GM13977 (cell line): ENCODE measurements at regions not wholly inside any gene's neighbourhood (a gene's known extent, or its start where the extent isn't known, plus 50 kb on each side); places are given as distances from the start of the nearest gene placed in this dataset.

ENCODE experiments used
- DNase-seq: peaks from one replicate; pipeline ENCODE4 v3.0.0; 2012; ENCODE audit warnings: low spot score
- in situ Hi-C: fragments of 300-500 bp; cut with MboI; formaldehyde crosslinking; loops from one replicate; pipeline ENCODE4 v1.12.0; 2022; ENCODE audit warnings: low sequenced_read_pairs, low pct_unique_long_range_greater_than_20kb, mixed read lengths, inconsistent platforms; ENCODE audit not compliant: unreplicated experiment
- TF ChIP-seq, protein P1 (sequence below): IDR thresholded peaks from 2 replicates; pipeline ENCODE4 v1.5.1; 2012; ENCODE audit warnings: mild to moderate bottlenecking, control low read depth; ENCODE audit not compliant: insufficient read depth; ENCODE audit errors: extremely low read depth, missing control alignments

DNA sequence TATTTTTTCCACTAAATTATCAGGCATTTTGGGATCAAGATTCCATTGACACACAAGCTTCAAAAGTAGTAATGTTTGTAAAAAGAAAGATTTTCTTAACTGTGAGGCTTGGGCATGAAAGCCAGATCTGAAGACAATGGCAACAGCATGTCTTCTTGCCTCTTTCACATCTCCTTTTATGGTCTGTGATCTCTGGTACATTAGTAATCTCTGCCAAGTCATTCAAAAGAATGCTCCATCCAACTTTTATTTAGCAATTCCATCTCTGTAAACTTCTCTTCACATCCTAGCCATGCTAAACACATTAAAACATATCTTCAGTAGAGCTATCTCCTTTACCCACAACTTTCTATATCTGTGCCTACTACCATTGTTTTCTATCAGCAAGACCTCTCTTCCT, 465.4 kb downstream of the FAT4 start:
- no peak for DNase-seq
- TF ChIP-seq, protein P1, sequence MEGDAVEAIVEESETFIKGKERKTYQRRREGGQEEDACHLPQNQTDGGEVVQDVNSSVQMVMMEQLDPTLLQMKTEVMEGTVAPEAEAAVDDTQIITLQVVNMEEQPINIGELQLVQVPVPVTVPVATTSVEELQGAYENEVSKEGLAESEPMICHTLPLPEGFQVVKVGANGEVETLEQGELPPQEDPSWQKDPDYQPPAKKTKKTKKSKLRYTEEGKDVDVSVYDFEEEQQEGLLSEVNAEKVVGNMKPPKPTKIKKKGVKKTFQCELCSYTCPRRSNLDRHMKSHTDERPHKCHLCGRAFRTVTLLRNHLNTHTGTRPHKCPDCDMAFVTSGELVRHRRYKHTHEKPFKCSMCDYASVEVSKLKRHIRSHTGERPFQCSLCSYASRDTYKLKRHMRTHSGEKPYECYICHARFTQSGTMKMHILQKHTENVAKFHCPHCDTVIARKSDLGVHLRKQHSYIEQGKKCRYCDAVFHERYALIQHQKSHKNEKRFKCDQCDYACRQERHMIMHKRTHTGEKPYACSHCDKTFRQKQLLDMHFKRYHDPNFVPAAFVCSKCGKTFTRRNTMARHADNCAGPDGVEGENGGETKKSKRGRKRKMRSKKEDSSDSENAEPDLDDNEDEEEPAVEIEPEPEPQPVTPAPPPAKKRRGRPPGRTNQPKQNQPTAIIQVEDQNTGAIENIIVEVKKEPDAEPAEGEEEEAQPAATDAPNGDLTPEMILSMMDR = no peak
- in situ Hi-C loops = no loop called here

DNA sequence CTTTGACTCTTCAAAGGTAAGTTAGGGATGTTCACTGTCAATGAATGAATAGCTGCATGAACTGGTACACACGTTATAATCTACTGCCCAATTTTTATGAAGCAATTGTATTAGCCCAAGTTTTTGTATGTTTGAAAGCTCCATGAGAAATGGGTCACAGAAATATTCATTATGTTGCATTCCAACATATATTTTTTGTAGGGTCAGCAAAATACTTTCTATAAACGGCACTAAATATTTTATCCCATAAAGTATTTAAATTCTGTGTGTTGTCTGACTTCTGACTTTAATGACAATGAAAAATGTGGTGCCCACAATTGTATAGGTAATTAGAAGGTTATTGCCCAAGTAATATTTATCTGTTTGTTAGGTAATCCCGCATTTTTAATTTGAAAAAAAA, 466.0 kb downstream of the FAT4 start:
- in situ Hi-C loops = no loop called here
- TF ChIP-seq, protein P1 = no peak
- no peak for DNase-seq

DNA sequence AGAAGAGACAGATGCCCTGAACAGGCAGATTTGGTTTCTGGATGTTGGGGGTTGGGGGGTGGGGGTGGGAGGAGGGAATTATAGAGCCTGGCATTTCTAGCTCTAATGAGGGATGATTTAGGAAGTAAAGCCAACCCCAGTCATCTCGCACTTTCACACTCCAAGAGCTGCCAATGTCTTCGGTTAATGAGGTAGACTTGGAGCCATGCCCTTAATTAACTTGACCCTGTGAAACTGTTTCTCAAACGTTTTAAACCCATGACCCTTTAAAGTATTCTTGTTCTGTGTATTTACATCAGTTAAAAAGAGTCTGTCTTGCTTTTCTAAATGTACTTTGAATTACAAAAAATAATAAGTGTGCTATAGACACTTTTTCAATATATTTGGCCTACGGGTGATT, 466.9 kb downstream of the FAT4 start:
- in situ Hi-C loops = no loop called here
- TF ChIP-seq, protein P1 = no peak
- no peak for DNase-seq

DNA sequence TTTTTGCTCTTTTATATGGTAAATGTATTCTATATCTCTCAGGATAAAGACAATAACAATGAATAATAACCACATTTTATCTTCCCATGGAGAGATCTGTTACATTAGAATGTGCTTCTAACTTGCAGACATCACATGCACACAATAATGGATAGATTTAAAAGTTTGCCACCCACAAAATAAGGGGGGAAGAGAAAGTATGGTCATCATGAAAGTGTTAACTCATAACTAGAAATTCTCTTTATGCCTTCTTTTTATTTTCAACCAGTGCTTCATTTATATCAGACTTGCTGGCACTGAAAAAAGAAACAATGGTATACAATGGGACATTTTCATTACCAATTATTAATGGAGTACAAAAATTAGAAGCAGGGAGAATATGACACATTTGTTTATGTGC, 470.0 kb downstream of the FAT4 start:
- in situ Hi-C loops = no loop called here
- TF ChIP-seq, protein P1 = no peak
- no peak for DNase-seq

DNA sequence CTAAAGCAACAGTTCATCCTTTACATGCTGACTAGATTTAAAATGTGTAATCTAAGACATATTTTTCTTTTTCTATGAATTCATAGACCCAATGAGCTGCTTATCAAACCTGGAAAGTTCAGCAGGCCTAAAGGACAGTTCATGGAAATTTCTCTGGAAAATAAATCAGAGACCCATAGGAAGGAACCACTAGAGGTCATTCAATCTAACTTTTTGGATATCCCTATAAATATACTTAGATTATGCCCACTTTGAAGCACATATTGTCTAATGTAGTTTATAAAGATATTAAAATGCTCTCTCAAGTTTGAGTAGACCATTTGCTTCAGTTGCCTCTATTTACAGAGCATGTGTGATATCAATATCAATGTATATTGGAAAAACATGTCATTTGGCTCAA, 473.0 kb downstream of the FAT4 start:
- TF ChIP-seq, protein P1 = no peak
- DNase-seq = no peak
- in situ Hi-C loops = no loop called here

DNA sequence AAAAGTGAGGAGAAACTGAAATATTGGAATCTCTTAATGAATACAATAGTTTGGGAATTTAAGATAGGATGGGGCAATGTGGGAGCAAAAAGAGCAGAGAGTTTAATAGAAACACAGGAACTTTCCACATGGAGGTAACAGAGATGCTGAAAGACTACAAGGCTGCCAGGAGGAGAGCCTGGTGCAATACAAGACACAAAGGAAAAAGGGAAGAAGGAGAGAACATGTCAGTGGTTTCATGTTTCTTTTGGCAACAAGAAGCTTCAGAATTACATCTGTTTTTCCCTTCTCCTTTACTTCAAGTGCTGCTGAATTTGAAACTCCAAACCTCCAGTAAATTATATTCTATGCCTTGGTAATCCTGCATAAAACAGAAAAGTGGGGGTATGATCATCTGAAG, 474.3 kb downstream of the FAT4 start:
- TF ChIP-seq, protein P1 = no peak
- in situ Hi-C loops = no loop called here
- DNase-seq = no peak

DNA sequence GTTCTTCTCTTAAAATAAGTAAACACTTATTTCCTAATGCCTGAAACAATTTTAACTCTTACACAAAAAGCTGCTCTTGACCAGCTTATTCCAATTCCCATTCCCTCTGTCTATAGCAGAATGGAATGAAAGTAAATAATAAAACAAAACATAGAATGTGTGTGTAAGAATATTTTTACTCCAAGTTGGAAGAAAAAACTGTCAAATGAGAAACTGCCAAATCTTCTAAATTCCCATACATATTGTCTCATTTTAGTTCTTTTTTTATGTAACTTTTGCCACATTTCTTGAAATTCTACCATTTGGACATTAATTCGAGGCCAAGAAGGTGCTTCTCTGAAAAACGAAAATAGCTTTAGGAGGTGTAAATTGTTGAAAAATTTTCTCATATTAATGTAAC, 477.1 kb downstream of the FAT4 start:
- in situ Hi-C loops = no loop called here
- TF ChIP-seq, protein P1 = no peak
- no peak for DNase-seq
